Stimulated activated naive CD4-positive, alpha-beta T cell (primary cell): ENCODE measurements at regions not wholly inside any gene's neighbourhood (a gene's known extent, or its start where the extent isn't known, plus 50 kb on each side); places are given as distances from the start of the nearest gene placed in this dataset.
"Not testable (repeated sequence)": the region's sequence is repeated elsewhere in the genome, so short reads cannot be mapped to it uniquely, and the experiment has no call there.

Experiments
- DNase-seq, 6 experiments: peaks; one replicate each; lab custom pipeline; 2025; lab: John Stamatoyannopoulos, UW

DNA sequence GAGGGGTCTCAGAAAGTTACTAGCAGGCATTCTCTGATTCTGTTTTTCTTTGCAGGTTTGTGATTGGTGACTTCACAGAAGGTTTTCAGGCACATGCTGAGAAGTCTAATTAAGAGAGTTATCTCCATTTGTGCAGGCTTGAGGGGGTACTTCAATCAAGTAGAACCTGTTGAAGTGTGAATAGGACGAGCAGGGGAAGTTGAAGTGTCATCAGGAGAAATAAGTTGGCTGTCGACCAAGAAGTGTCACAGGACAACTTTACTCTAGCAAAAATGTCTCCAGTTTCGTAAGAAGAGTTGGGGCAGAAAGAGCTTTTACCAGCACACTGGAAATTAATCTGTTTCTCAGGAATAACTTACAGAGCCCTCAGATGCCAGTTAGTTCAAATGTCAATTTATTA is 576.5 kb upstream of the SLITRK5 start:
- no peak for DNase-seq

DNA sequence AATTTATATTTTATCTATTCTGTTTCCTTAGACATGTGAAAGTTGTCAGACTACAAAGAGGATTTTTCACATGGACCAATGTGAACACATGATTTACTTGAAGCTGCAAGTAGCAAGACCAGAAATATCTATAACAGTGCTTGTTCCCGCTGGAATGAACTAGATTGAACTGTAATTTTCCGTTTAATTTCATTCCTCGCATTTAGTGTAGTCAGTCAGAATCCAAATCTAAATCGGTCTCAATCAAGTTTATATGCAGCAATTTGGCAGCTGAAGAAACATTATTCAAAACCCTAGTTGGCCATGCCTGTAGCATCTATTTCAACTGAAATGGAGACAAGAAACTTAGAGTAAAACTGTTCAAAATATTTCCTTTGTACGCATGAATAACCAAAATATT is 570.7 kb upstream of the SLITRK5 start:
- no peak for DNase-seq

DNA sequence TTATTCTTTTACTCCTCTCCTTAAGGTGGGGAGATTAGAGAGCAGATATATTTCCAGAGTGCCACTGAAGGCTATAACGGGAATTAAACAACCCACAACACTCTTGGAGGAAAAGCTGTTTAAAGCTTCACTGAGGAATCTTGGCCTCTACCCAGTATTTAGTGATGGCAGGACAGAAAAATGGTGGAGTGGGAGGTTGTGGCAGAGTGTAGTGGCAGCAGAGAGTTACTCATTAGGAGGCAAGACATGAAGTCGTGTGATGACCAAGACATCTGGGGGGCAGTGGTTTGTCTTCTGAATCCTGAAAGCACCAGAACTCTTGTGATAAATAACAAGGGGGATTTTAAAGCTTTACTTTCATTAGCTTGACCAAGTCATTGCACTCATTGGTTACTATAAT is 563.5 kb upstream of the SLITRK5 start:
- no peak for DNase-seq

DNA sequence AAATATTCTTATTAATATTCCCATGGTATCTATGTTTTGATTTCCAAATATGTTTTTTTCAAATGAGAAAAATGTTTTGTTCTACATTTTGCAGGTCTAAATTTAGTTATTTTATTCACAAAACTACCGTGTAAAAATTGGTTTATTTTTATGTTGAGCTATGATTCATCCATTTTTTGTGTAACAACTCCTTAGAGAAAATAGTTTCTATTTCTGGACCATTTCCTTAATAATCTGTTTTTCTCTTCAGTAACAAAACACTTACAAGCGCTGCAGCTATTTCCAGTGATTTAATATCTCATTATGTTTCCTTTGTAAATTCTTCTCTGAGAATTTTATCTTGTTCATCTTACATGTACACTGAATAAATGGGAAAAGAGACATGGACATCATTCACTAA is 550.7 kb upstream of the SLITRK5 start:
- DNase-seq, result no peak

DNA sequence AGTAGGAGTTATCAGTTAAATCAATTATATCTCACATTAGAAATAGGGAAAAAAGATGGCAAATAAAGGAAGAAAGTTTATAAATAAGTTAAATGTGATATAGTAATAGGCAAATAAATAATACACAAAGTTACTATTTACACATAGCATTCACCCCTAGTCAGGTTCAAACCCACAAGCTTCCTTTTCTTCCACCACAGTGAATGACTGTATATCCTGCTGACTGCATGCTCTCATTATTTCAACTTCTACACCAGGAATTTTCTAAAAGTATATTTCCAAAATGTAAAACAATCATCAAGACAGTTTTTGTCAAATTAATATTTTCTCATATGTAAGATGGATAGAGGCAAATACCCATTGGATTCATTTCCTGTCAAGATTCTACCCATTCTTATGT is 548.6 kb upstream of the SLITRK5 start:
- no peak for DNase-seq

- no peak for DNase-seq
Observed at GRCh38 chr13:87123987-87124784, 547.0 kb upstream of the SLITRK5 start.

GRCh38 chr13:87124785-87125074 is 546.4 kb upstream of the SLITRK5 start:
- no peak for DNase-seq

DNA sequence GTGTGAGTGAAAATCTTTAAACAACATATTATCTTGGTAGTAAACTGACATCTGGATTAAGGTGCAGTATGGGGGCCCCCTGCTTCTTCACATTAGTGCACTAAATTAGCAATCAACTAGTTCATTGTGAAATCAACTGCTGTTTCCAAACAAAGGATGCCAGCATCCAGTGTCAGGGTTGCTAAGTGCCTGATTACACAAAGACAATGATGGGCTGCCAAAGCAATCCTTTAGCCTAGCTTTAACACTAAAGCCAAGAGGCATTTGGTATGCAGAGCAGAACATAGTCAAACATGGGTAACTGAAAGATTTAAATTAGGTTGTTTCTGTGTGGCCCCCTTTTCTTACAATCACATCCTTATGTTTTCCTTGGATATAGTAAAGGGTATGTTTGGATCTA is 543.1 kb upstream of the SLITRK5 start:
- no peak for DNase-seq

DNA sequence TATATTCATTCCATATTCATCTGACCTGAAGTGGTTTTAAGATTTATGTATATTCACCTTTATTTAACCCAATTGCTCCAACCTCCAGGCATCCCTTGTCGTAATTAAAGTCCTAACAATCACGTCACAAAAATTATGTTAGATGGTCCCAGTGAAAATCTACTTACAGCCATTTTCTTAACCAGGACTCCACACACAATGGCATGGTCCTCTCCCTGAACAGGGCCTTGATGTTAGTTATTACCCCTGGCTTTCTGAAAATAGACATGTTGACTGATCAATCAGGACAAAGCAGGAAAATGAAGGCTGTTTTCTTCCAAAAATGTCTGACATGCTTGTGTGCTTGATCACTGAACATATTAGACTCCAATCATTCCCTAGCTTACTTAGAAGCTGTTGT is 542.7 kb upstream of the SLITRK5 start:
- DNase-seq, result no peak

GRCh38 chr13:87129602-87130300 is 541.4 kb upstream of the SLITRK5 start:
- DNase-seq, result peak in 3 of 6 experiments; percentile 71 to 81 (median 75)

- no peak for DNase-seq
Observed at GRCh38 chr13:87130423-87130822, 540.7 kb upstream of the SLITRK5 start.

- no peak for DNase-seq
Observed at GRCh38 chr13:87131611-87132010, 539.6 kb upstream of the SLITRK5 start.

- no peak for DNase-seq
Observed at GRCh38 chr13:87138866-87139265, 532.3 kb upstream of the SLITRK5 start.

DNA sequence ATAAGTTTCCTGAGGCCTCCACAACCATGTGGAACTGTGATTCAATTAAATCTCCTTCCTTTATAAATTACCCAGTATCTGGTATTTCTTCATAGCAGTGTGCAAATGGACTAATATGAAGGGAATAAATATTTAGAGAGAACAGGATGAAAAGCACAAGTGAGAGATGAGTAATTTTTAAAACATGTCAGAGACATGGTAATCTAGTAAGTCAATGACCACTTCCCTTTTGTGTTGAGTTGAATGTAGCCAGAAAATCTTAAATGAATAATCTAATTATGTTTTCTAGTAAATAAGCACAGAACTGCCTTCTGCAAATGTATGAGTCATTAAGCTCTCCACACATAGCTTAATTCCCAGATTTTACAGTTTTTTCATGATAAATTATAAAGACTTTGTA is 524.1 kb upstream of the SLITRK5 start:
- no peak for DNase-seq

GRCh38 chr13:87153371-87153770 is 517.8 kb upstream of the SLITRK5 start:
- DNase-seq, result no peak

DNA sequence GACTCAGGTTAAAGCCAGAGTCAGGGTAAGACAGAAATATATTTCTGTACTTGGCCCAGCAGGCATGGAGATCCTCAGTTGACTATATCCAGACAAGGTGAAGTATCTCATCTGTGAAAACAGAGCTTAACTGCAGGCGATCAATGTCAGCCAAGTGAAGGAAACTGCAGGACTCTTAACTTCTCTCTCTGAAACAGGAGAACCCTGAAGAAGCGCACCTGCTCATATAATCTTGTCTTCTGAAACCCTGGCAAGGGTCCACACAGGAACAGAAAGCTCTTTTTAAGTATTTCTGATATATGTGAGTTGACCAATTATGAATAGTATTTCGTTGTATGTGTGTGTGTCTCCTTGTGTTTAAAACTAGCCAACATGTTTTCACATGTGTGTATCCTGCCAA is 504.8 kb upstream of the SLITRK5 start:
- DNase-seq, result no peak

DNA sequence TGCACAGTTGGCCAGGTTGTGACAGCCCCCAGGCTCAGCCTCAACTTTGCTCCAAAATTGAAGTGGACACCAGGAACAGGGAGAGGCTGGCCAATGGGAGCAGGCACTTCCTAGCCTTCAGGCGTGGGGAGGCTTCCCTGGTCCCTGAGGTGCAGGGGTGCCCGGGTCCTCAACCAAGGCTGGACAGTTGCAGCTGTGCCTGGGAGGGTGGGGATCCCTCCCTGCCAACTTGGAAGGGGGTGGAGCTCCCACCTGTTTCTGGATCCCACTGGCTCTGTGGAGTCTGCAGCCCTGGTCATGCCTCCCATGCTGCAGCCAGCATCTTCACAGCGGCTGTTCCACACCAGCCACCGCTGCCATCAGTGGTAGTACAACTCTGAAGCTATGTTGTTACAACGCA is 502.8 kb upstream of the SLITRK5 start:
- DNase-seq, result no peak

DNA sequence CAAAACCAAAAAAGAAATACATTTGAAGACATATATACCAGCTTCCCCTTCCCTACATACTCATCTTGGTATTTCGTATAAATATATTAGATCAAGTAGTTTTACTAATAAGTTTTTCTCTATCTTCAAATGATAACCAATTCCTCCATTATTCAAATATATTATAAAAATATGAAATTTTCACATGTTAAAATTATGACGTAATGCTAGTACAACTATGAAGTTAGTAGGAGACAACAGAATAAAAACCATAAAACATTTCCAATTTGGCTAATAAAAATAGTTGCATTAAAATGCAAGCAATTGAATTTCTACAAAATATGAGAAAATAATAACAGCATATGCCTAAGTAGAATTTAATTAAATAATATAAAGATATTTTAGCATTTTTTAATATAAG is 501.8 kb upstream of the SLITRK5 start:
- no peak for DNase-seq

DNA sequence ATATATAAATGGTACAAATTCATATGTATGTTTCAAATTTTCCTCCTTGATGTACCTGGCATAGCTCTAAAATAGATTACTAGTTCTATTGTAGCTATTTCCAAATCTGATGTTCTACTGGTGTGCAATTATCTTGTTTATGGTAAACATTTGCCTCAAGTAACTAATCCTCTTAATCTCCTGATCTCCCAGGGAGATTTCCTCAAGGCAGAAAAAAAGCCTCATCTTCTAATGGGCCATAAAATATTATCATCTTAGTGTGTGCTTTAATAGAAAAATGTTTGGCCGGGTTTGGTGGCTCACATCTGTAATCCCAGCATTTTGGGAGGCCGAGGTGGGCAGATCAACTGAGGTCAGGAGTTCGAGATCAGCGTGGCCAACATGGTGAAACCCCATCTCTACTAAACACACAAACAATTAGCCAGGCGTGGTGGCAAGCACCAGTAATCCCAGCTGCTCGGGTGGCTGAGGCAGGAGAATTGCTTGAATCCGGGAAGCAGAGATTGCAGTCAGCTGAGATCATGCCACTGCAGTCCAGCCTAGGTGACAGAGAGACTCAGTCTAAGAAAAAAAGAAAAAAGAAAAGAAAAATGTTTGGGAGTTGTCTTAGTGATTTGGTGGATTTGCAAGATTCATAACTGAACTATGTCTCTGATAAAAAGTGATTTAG is 498.9 kb upstream of the SLITRK5 start:
- no peak for DNase-seq

DNA sequence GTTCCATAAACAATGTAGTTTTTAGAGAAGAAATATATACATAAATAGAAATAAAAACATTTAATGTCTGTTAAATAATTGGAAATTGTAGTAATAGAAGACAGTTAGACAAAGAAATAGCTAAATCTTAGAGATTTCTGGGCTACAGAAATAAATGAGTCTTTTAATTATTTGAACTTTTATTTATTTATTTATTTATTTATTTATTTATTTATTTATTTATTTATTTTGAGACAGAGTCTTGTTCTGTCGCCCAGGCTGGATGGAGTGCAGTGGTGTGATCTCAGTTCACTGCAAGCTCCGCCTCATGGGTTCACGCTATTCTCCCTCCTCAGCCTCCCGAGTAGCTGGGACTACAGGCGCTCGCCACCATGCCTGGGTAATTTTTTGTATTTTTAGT is 486.0 kb upstream of the SLITRK5 start:
- not testable (repeated sequence) for DNase-seq

GRCh38 chr13:87186647-87187046 is 484.5 kb upstream of the SLITRK5 start:
- not testable (repeated sequence) for DNase-seq

DNA sequence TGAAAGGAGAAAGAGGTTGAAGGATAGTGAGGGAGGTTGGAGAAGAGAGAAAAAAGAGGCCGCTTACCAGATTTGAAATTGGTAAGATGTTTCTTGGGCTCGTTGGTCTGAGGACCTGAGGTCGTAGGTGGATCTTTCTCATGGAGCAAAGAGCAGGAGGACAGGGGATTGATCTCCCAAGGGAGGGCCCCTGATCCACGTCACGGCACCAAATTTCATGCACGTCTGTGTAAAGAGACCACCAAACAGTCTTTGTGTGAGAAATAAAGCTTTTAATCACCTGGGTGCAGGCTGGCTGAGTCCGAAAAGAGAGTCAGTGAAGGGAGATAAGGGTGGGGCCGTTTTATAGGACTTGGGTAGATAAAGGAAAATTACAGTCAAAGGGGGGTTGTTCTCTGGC is 479.7 kb upstream of the SLITRK5 start:
- not testable (repeated sequence) for DNase-seq

DNA sequence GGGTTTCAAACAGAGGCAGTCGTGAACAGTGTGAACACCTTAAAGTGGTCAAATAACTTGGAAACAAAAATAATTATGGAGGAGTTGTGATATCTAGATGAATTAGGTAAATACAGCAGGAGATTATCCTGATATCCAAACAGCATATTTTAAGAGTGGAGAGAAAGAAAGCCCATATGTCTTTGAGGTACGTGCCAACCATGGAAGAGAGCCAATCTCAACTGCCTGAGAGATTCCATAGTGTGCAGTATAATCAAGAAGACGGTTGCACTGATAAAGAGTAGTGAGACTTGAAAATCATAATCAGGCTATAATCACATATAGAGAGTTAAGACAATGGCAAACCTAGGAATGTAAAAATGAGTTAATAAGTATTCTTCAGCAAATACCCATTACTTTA is 472.8 kb upstream of the SLITRK5 start:
- DNase-seq, result no peak
